DND-41 (cell line): ENCODE measurements at regions not wholly inside any gene's neighbourhood (a gene's known extent, or its start where the extent isn't known, plus 50 kb on each side); places are given as distances from the start of the nearest gene placed in this dataset.

Experiments
- EZH2 ChIP-seq: IDR thresholded peaks from 3 replicates; pipeline ENCODE4 v1.6.1; 2012; ENCODE audit warnings: borderline replicate concordance, low read depth, mild to moderate bottlenecking, moderate library complexity, low read length, inconsistent platforms; ENCODE audit not compliant: severe bottlenecking
- TF ChIP-seq, protein P1 (sequence below): IDR thresholded peaks from 2 replicates; pipeline ENCODE4 v1.5.1; 2012; ENCODE audit warnings: borderline replicate concordance, low read length, moderate library complexity, mild to moderate bottlenecking; ENCODE audit not compliant: poor library complexity, severe bottlenecking; ENCODE audit errors: extremely low read depth

DNA sequence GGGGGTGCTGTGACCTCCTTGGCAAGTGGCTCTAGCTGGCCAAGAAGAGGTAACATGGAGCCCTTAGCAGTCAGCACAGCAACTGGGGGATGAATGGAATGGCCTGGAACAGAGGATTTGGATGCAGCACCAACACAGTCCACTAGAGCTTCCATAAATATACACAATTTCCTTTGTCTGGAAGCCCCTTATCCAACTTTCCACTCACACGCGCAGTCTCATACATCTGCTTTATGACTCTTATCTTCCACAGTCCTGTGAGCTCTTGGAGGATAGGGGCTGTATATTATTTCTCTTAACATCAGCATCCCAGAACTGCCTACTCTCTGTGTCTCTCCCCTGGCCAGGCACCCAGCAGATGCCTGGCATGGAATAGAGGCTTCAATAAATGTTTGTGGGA, 235.6 kb upstream of the MAF start:
- TF ChIP-seq, protein P1, sequence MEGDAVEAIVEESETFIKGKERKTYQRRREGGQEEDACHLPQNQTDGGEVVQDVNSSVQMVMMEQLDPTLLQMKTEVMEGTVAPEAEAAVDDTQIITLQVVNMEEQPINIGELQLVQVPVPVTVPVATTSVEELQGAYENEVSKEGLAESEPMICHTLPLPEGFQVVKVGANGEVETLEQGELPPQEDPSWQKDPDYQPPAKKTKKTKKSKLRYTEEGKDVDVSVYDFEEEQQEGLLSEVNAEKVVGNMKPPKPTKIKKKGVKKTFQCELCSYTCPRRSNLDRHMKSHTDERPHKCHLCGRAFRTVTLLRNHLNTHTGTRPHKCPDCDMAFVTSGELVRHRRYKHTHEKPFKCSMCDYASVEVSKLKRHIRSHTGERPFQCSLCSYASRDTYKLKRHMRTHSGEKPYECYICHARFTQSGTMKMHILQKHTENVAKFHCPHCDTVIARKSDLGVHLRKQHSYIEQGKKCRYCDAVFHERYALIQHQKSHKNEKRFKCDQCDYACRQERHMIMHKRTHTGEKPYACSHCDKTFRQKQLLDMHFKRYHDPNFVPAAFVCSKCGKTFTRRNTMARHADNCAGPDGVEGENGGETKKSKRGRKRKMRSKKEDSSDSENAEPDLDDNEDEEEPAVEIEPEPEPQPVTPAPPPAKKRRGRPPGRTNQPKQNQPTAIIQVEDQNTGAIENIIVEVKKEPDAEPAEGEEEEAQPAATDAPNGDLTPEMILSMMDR = no peak
- no peak for TF ChIP-seq EZH2
